MCF 10A (cell line): ENCODE measurements at regions not wholly inside any gene's neighbourhood (a gene's known extent, or its start where the extent isn't known, plus 50 kb on each side); places are given as distances from the start of the nearest gene placed in this dataset.
A peak's percentile ranks its signal among the peaks of the same experiment; 100 is the strongest.

Source experiments
- BruUV-seq: library from RNA; stranded (reverse); fragments of 400-500 nt; replicated peaks from 2 replicates; lab custom pipeline; 2021; lab: Mats Ljungman, UMichigan
- CTCF ChIA-PET: fragments of 300-600 bp; sonication (Branson Sonifier 250); formaldehyde crosslinking; extraction: SDS; loops from one replicate; lab custom pipeline; 2021; ENCODE audit warnings: antibody characterized with exemption, inconsistent platforms; lab: Yijun Ruan, JAX
- POLR2A ChIA-PET: fragments of 300-600, 350-650 bp; sonication (Branson Sonifier 250); formaldehyde crosslinking; extraction: SDS; loops from one replicate; lab custom pipeline; 2020; ENCODE audit warnings: antibody characterized with exemption, inconsistent platforms; lab: Yijun Ruan, JAX
- DNase-seq: peaks from one replicate; pipeline ENCODE4 v3.0.0-alpha.2; 2018; ENCODE audit not compliant: unreplicated experiment
- H3K27ac Mint-ChIP-seq: one replicate; pipeline ENCODE4 v1.8.0; 2022; ENCODE audit warnings: mild to moderate bottlenecking, low read depth, mixed read lengths; ENCODE audit not compliant: unreplicated experiment
- H3K27me3 Mint-ChIP-seq: one replicate; pipeline ENCODE4 v1.8.0; 2022; ENCODE audit warnings: mixed read lengths; ENCODE audit not compliant: insufficient read depth, unreplicated experiment
- H3K36me3 Mint-ChIP-seq: one replicate; pipeline ENCODE4 v1.8.0; 2022; ENCODE audit warnings: mild to moderate bottlenecking, moderate library complexity, mixed read lengths; ENCODE audit not compliant: insufficient read depth, unreplicated experiment
- H3K4me1 Mint-ChIP-seq: one replicate; pipeline ENCODE4 v1.8.0; 2022; ENCODE audit warnings: mixed read lengths; ENCODE audit not compliant: insufficient read depth, unreplicated experiment
- H3K4me3 Mint-ChIP-seq: one replicate; pipeline ENCODE4 v1.8.0; 2022; ENCODE audit warnings: mild to moderate bottlenecking, moderate library complexity, mixed read lengths; ENCODE audit not compliant: unreplicated experiment
- H3K9me3 Mint-ChIP-seq: one replicate; pipeline ENCODE4 v1.8.0; 2022; ENCODE audit warnings: mixed read lengths; ENCODE audit not compliant: unreplicated experiment
- intact Hi-C: fragments of 100-400 bp; cut with micrococcal nuclease; formaldehyde crosslinking; loops from 2 replicates; pipeline ENCODE4 v1.14.1; 2022
- TF ChIP-seq, protein P1 (sequence below): fragments of 200-600 bp; IDR thresholded peaks from one replicate; pipeline ENCODE4 v1.8.0; 2022; ENCODE audit warnings: antibody characterized with exemption, mild to moderate bottlenecking; ENCODE audit not compliant: unreplicated experiment

DNA sequence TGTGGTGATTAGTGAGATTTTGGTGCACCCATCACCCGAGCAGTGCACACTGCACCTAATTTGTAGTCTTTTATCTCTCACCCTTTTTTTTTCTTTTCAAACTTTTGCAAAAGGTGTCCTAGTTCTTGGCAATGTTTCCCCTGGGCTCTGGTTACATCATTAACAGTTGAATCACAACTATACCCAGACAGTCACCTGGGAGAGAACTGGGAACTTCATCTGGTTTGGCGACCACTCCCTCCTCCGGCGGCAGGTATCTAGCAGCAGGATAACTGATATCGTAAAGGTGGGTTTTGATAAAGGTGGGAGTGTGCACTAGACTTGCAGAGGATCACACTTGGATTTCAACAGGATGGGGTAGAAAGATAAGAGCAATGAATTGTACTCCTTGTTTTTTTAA is 140.5 kb downstream of the CHIC2 start:
- Mint-ChIP-seq H3K9me3 (no peaks in the 10 kb centered on the region), H3K36me3 (no peaks in the 10 kb centered on the region), H3K4me3 (no peak overlapping the region), H3K27ac (peak overlapping the region; percentile 7), H3K27me3 (no peaks in the 10 kb centered on the region), H3K4me1 (peaks cover 18% of the 10 kb centered on the region)
- ChIA-PET POLR2A (no interaction called here), CTCF (no interaction called here)
- TF ChIP-seq, protein P1, sequence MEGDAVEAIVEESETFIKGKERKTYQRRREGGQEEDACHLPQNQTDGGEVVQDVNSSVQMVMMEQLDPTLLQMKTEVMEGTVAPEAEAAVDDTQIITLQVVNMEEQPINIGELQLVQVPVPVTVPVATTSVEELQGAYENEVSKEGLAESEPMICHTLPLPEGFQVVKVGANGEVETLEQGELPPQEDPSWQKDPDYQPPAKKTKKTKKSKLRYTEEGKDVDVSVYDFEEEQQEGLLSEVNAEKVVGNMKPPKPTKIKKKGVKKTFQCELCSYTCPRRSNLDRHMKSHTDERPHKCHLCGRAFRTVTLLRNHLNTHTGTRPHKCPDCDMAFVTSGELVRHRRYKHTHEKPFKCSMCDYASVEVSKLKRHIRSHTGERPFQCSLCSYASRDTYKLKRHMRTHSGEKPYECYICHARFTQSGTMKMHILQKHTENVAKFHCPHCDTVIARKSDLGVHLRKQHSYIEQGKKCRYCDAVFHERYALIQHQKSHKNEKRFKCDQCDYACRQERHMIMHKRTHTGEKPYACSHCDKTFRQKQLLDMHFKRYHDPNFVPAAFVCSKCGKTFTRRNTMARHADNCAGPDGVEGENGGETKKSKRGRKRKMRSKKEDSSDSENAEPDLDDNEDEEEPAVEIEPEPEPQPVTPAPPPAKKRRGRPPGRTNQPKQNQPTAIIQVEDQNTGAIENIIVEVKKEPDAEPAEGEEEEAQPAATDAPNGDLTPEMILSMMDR = no peak
- DNase-seq = peak; percentile 52
- intact Hi-C loops = no loop called here
- BruUV-seq = no TSS peak

DNA sequence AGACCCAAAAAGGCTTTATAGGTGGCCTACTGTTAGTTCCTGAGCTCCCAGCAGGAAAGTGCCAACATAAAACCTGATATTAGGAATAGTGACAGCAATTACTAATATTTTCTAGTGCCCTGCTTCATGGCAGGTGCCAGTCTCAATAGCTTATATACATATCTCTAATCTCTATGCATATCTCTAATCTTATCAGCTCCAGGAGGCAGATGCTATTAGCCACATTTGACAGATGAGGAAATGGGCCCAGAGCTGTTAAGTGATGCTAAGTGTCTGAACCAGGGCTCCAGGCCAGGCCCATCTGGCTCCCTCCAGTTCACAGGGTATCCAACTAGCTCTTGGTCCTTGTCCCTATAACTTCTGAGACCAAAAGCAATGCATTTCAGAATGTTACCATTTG is 142.5 kb downstream of the CHIC2 start:
- ChIA-PET CTCF (interaction anchor here (0.5 to 2.7 kb wide), 6 partner anchors 9 to 1832 kb away, joined by 3 to 18 read pairs (median 5); no protein-coding TSS in a partner anchor), POLR2A (interaction anchor here (0.8 kb wide), 1 partner anchor 13 kb away, joined by 3 read pairs; no protein-coding TSS in a partner anchor)
- H3K9me3 Mint-ChIP-seq = no peaks in the 10 kb centered on the region
- TF ChIP-seq, protein P1 = no peak
- BruUV-seq = no TSS peak
- no peaks in the 10 kb centered on the region for H3K27me3 Mint-ChIP-seq
- no peak for DNase-seq
- H3K36me3 Mint-ChIP-seq = no peaks in the 10 kb centered on the region
- H3K4me1 Mint-ChIP-seq = peaks cover 31% of the 10 kb centered on the region
- intact Hi-C loops = no loop called here
- H3K4me3 Mint-ChIP-seq = no peak overlapping the region
- no peak overlapping the region for H3K27ac Mint-ChIP-seq

DNA sequence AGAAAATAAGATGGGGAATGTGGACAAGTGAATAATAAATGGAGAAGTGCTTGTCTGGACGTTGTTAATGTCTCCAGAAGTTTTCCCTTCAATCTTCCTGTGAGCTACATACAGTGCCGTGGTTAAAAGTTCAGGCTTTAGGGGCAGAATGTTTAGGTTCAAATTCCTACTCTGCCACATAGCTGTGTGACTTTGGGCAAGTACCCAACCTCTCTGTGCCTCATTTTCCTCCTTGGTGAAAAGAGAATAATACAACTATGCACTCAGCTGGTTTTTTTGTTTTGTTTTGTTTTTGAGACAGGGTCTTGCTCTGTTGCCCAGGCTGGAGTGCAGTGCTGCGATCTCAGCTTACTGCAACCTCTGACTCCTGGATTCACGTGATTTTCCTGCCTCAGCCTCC is 143.5 kb downstream of the CHIC2 start:
- CTCF ChIA-PET = interaction anchor here (0.6 to 4.0 kb wide), 7 partner anchors 9 to 1526 kb away, joined by 3 to 28 read pairs (median 4); no protein-coding TSS in a partner anchor
- no peak for DNase-seq
- no peaks in the 10 kb centered on the region for H3K36me3 Mint-ChIP-seq
- POLR2A ChIA-PET = interaction anchor here (0.8 kb wide), 1 partner anchor 12 kb away, joined by 3 read pairs; no protein-coding TSS in a partner anchor
- BruUV-seq = no TSS peak
- H3K27me3 Mint-ChIP-seq = no peaks in the 10 kb centered on the region
- no peak overlapping the region for H3K4me3 Mint-ChIP-seq
- H3K27ac Mint-ChIP-seq = no peak overlapping the region
- peaks cover 41% of the 10 kb centered on the region for H3K4me1 Mint-ChIP-seq
- intact Hi-C loops = no loop called here
- no peaks in the 10 kb centered on the region for H3K9me3 Mint-ChIP-seq
- TF ChIP-seq, protein P1 = no peak

GRCh38 chr4:53920116-53920515 is 144.3 kb downstream of the CHIC2 start:
- Mint-ChIP-seq H3K36me3 (no peaks in the 10 kb centered on the region), H3K4me1 (peaks cover 45% of the 10 kb centered on the region), H3K9me3 (no peaks in the 10 kb centered on the region), H3K27me3 (no peaks in the 10 kb centered on the region), H3K4me3 (no peak overlapping the region), H3K27ac (no peak overlapping the region)
- no TSS peak for BruUV-seq
- CTCF ChIA-PET = interaction anchor here (0.6 to 4.0 kb wide), 7 partner anchors 10 to 473 kb away, joined by 3 to 28 read pairs (median 4); no protein-coding TSS in a partner anchor
- intact Hi-C loops = no loop called here
- POLR2A ChIA-PET = interaction anchor here (0.8 kb wide), 1 partner anchor 11 kb away, joined by 3 read pairs; no protein-coding TSS in a partner anchor
- TF ChIP-seq, protein P1 = no peak
- DNase-seq = no peak
